Stomach (tissue), 4 donors: ENCODE measurements at regions not wholly inside any gene's neighbourhood (a gene's known extent, or its start where the extent isn't known, plus 50 kb on each side); places are given as distances from the start of the nearest gene placed in this dataset.

Experiments
- POLR2A ChIP-seq, 4 donors: fragments of 450-650 bp; IDR thresholded peaks; one replicate each; pipeline ENCODE4 v1.6.1; 2016; ENCODE audit warnings: antibody characterized with exemption in 4 of 4, control low read depth in 2 of 4, mild to moderate bottlenecking in 1 of 4, moderate library complexity in 1 of 4
- POLR2AphosphoS5 ChIP-seq, 3 donors: sonication (generic); formaldehyde crosslinking; IDR thresholded peaks; one replicate each; pipeline ENCODE4 v1.6.1; 2016; ENCODE audit warnings: antibody characterized with exemption in 3 of 3
- TF ChIP-seq, protein P1 (sequence below), 7 experiments: fragments of 450-650 bp in 4 of 7; fragments of 200-600 bp in 3 of 7; sonication (generic) in 3 of 7; IDR thresholded peaks; one replicate each; pipeline ENCODE4 v1.5.1; 2016 to 2019; ENCODE audit warnings: antibody characterized with exemption in 7 of 7, control low read depth in 2 of 7, mild to moderate bottlenecking in 1 of 7

DNA sequence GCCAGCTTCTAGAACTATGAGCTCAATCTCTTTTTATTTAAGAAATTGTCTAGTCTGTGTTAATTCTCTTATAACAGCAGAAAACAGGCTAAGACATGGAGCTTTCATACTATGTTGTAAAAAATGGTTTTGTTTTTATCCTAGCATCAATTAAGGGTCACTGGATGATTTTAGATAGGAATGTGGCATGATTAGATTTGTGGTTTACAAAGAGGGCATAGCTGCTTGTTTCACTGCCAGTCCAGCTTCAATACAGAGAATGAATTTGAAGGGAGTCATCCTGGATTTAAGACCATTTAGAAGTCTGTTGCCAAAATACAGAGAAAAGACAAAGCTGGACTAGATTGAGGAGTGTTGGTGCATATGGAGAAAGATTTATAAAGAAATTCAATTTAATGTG, 532.6 kb upstream of the CCDC54 start:
- TF ChIP-seq, protein P1, sequence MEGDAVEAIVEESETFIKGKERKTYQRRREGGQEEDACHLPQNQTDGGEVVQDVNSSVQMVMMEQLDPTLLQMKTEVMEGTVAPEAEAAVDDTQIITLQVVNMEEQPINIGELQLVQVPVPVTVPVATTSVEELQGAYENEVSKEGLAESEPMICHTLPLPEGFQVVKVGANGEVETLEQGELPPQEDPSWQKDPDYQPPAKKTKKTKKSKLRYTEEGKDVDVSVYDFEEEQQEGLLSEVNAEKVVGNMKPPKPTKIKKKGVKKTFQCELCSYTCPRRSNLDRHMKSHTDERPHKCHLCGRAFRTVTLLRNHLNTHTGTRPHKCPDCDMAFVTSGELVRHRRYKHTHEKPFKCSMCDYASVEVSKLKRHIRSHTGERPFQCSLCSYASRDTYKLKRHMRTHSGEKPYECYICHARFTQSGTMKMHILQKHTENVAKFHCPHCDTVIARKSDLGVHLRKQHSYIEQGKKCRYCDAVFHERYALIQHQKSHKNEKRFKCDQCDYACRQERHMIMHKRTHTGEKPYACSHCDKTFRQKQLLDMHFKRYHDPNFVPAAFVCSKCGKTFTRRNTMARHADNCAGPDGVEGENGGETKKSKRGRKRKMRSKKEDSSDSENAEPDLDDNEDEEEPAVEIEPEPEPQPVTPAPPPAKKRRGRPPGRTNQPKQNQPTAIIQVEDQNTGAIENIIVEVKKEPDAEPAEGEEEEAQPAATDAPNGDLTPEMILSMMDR (IDR thresholded peaks at IDR 0.05): no peak
- TF ChIP-seq POLR2A (IDR thresholded peaks at IDR 0.05) (no peak), POLR2AphosphoS5 (IDR thresholded peaks at IDR 0.05) (no peak)
